Stomach (tissue), 4 donors: ENCODE measurements at regions not wholly inside any gene's neighbourhood (a gene's known extent, or its start where the extent isn't known, plus 50 kb on each side); places are given as distances from the start of the nearest gene placed in this dataset.

Source experiments
- EP300 ChIP-seq: sonication (generic); formaldehyde crosslinking; IDR thresholded peaks from one replicate; pipeline ENCODE4 v1.6.1; 2017; ENCODE audit warnings: antibody characterized with exemption
- POLR2A ChIP-seq, 4 donors: fragments of 450-650 bp; IDR thresholded peaks; one replicate each; pipeline ENCODE4 v1.6.1; 2016; ENCODE audit warnings: antibody characterized with exemption in 4 of 4, control low read depth in 2 of 4, mild to moderate bottlenecking in 1 of 4, moderate library complexity in 1 of 4
- POLR2AphosphoS5 ChIP-seq, 3 donors: sonication (generic); formaldehyde crosslinking; IDR thresholded peaks; one replicate each; pipeline ENCODE4 v1.6.1; 2016; ENCODE audit warnings: antibody characterized with exemption in 3 of 3
- TF ChIP-seq, protein P1 (sequence below), 7 experiments: fragments of 450-650 bp in 4 of 7; fragments of 200-600 bp in 3 of 7; sonication (generic) in 3 of 7; IDR thresholded peaks; one replicate each; pipeline ENCODE4 v1.5.1; 2016 to 2019; ENCODE audit warnings: antibody characterized with exemption in 7 of 7, control low read depth in 2 of 7, mild to moderate bottlenecking in 1 of 7

DNA sequence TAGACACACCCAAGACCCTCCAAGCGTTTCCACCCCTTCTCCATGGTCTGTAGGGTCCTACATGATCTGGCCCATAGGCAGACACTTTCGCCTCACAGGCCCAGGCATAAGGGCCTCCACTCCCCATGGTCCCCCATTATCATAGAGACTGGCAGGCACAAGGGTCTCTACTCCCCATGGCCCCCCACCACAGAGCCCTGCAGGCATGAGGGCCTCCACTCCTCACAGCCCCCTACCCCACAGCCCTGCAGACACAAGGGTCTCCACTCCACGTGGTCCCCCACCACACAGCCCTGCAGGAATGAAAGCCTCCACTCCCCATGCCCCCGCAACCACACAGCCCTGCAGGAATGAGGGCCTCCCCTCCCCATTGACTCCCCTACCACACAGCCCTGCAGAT lies 159.7 kb upstream of the AGAP1 start:
- TF ChIP-seq POLR2A (IDR thresholded peaks at IDR 0.05) (no peak), POLR2AphosphoS5 (IDR thresholded peaks at IDR 0.05) (no peak), EP300 (no peak)
- TF ChIP-seq, protein P1, sequence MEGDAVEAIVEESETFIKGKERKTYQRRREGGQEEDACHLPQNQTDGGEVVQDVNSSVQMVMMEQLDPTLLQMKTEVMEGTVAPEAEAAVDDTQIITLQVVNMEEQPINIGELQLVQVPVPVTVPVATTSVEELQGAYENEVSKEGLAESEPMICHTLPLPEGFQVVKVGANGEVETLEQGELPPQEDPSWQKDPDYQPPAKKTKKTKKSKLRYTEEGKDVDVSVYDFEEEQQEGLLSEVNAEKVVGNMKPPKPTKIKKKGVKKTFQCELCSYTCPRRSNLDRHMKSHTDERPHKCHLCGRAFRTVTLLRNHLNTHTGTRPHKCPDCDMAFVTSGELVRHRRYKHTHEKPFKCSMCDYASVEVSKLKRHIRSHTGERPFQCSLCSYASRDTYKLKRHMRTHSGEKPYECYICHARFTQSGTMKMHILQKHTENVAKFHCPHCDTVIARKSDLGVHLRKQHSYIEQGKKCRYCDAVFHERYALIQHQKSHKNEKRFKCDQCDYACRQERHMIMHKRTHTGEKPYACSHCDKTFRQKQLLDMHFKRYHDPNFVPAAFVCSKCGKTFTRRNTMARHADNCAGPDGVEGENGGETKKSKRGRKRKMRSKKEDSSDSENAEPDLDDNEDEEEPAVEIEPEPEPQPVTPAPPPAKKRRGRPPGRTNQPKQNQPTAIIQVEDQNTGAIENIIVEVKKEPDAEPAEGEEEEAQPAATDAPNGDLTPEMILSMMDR (IDR thresholded peaks at IDR 0.05), result no peak
